ENCODE measurements at regions not wholly inside any gene's neighbourhood (a gene's known extent, or its start where the extent isn't known, plus 50 kb on each side); places are given as distances from the start of the nearest gene placed in this dataset.
"Not testable (repeated sequence)": the region's sequence is repeated elsewhere in the genome, so short reads cannot be mapped to it uniquely, and the experiment has no call there.

DNA sequence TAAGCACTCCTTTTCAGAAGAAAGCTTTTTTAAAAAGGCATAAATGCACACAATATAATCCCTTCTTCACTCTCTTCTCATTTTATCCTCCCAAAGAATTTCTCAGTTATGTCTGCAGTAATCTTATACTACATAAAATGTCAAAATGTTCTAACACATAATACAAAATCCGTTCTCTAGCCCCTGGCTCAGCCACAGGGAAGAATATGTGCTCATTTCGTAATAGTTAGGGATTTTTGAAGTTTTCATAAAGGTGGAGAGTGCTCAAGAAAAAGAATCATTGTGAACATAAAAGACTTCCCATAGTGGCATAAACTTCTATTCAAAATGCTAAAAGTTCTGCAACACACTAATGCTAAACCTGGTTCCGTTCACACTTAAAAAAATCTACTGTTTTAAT lies 1410.7 kb upstream of the C9orf72 start:
- TF ChIP-seq, protein P1, sequence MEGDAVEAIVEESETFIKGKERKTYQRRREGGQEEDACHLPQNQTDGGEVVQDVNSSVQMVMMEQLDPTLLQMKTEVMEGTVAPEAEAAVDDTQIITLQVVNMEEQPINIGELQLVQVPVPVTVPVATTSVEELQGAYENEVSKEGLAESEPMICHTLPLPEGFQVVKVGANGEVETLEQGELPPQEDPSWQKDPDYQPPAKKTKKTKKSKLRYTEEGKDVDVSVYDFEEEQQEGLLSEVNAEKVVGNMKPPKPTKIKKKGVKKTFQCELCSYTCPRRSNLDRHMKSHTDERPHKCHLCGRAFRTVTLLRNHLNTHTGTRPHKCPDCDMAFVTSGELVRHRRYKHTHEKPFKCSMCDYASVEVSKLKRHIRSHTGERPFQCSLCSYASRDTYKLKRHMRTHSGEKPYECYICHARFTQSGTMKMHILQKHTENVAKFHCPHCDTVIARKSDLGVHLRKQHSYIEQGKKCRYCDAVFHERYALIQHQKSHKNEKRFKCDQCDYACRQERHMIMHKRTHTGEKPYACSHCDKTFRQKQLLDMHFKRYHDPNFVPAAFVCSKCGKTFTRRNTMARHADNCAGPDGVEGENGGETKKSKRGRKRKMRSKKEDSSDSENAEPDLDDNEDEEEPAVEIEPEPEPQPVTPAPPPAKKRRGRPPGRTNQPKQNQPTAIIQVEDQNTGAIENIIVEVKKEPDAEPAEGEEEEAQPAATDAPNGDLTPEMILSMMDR (IDR thresholded peaks at IDR 0.05; ENCODE audit: insufficient read depth, low read length) = no peak
- H3K4me3 ChIP-seq (ENCODE audit: low read depth, low read length) = no peak overlapping the region
- DNase-seq (ENCODE audit: low read depth) = no peak

DNA sequence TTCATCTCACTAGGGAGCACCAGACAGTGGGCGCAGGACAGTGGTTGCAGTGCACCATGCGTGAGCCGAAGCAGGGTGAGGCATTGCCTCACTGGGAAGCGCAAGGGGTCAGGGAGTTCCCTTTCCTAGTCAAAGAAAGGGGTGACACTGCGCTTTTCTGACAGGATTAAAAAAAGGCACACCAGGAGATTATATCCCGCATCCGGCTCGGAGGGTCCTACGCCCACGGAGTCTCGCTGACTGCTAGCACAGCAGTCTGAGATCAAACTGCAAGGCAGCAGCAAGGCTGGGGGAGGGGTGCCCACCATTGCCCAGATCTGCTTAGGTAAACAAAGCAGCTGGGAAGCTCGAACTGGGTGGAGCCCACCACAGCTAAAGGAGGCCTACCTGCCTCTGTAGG lies 1416.7 kb upstream of the C9orf72 start:
- not testable (repeated sequence) for H3K4me3 ChIP-seq (ENCODE audit: low read depth, low read length); DNase-seq (ENCODE audit: low read depth)

DNA sequence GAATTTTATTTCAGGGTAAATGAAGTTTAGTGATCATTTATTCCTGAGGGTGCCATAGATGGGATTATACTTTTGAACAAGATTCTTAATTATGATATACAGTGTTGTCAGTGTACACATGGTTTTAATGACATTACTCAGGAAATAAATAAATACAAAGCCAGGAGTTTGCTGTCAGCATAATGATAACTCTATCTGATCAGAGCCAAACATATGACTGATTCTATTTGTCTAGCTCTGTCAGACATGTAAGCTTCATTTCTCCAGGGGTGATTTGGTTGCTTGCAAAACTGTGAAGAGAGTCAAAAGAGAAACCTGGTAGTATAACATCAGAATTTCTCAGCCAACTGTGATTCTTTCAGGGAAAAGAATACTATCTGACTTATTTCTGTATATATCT lies 1425.8 kb upstream of the C9orf72 start:
- DNase-seq (ENCODE audit: low read depth) = no peak
- no peak overlapping the region for H3K4me3 ChIP-seq (ENCODE audit: low read depth, low read length)
- TF ChIP-seq, protein P1 (IDR thresholded peaks at IDR 0.05; ENCODE audit: insufficient read depth, low read length) = no peak

DNA sequence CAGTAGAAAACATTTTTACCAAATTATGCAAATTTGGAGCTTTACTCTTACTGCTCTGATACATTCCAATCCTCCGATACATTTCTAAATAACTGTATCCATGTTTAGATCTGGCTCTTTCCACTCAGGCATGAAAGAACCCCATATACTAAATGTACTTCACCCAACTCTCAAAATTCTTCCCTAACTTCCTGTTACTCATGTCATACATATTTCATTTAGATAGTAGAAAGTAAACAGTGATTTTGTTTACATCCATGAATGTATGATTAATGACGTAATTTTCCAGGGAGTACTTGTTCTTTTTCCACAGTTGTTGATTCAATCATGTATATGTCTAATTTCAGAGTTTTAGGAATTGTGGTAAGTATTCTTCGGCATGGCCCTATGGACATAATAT lies 1426.5 kb upstream of the C9orf72 start:
- H3K4me3 ChIP-seq (ENCODE audit: low read depth, low read length) = no peak overlapping the region
- TF ChIP-seq, protein P1 (IDR thresholded peaks at IDR 0.05; ENCODE audit: insufficient read depth, low read length) = no peak
- no peak for DNase-seq (ENCODE audit: low read depth)

DNA sequence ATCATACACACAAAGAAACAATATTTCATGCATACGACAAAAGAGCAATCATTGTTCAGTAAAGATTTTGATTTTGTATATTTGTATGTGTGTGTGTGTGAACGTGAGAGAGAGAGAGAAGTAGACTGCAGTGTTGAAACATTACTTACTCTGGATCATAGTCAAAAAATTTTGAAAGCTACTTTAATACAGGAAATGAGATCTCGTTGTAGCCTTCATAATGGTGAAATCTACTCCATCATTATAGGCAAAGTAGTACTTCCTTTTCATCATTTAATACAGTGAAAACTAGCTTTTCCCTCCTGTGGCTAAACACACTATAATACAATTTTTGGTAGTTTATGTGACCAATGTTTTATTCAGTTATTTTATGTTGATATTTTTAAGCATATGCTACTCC lies 1427.7 kb upstream of the C9orf72 start:
- TF ChIP-seq, protein P1 (IDR thresholded peaks at IDR 0.05; ENCODE audit: insufficient read depth, low read length) = no peak
- H3K4me3 ChIP-seq (ENCODE audit: low read depth, low read length) = no peak overlapping the region
- no peak for DNase-seq (ENCODE audit: low read depth)

DNA sequence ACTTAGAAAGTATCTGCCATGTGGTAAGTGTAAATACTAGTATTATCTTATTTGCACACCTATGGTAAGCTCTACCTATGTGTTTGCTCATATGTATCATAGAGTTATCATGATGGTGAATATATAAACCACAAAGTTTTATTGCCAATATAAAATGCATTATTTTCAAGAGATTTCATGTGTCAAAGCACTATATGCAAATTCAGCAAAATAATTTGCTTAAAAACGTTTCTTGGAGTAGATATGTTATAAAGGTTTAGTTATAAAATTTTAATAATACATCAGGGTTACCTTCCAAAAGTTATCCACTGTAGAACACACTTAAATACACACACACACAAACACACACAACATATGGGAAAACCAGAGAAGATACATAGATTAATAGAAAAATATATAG lies 1431.7 kb upstream of the C9orf72 start:
- TF ChIP-seq, protein P1 (IDR thresholded peaks at IDR 0.05; ENCODE audit: insufficient read depth, low read length) = no peak
- no peak overlapping the region for H3K4me3 ChIP-seq (ENCODE audit: low read depth, low read length)
- DNase-seq (ENCODE audit: low read depth) = no peak

DNA sequence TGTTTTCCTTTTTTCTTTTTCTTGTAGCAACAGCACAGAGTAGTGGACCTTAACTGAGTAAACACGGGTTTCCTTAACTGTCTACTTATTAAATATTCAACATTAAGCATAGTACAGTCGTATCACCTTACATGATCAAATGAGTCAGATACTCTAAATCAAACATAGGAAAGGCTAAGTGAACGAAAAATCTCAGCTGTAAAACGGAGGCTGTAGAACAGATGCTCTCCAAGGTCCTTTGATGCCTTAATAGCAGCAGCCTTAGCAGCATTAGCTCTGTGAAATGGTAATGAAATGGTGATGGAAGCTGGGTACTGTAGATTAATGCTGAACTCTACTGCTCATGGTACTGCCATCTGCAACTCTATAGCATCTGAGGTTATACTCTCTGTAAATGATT lies 1433.3 kb upstream of the C9orf72 start:
- no peak overlapping the region for H3K4me3 ChIP-seq (ENCODE audit: low read depth, low read length)
- no peak for DNase-seq (ENCODE audit: low read depth)
- TF ChIP-seq, protein P1 (IDR thresholded peaks at IDR 0.05; ENCODE audit: insufficient read depth, low read length) = no peak
